ENCODE measurements at regions not wholly inside any gene's neighbourhood (a gene's known extent, or its start where the extent isn't known, plus 50 kb on each side); places are given as distances from the start of the nearest gene placed in this dataset.

GRCh38 chr14:99325591-99325990 lies 53.6 kb upstream of the BCL11B start:
- in situ Hi-C loops (cut with HindIII; ENCODE audit: extremely low pct_ligation_motif_present, low pct_unique_long_range_greater_than_20kb): no loop called here
- intact Hi-C loops (cut with micrococcal nuclease; ENCODE audit: unreplicated experiment): loop anchor here (5.0 kb wide), 1 partner anchor 687 kb away; no protein-coding TSS in a partner anchor
- 83% methylated on average over 7 of the region's 8 CpGs for WGBS (ENCODE audit: low lambda C conversion rate)
- TF ChIP-seq SP140L (CRISPR knock-in tag; IDR thresholded peaks at IDR 0.05; ENCODE audit: borderline replicate concordance) (no peak), ZNF124 (CRISPR knock-in tag; IDR thresholded peaks at IDR 0.05) (no peak), STAG1 (CRISPR knock-in tag; IDR thresholded peaks at IDR 0.05) (no peak), TCF7 (IDR thresholded peaks at IDR 0.05; ENCODE audit: low read depth) (no peak), YEATS2 (CRISPR knock-in tag; IDR thresholded peaks at IDR 0.05; ENCODE audit: borderline replicate concordance) (no peak), ZBTB38 (CRISPR knock-in tag; IDR thresholded peaks at IDR 0.05) (no peak), SOX6 (IDR thresholded peaks at IDR 0.05) (no peak), SOX6 (CRISPR knock-in tag; IDR thresholded peaks at IDR 0.05) (no peak), ZMYM4 (CRISPR knock-in tag; IDR thresholded peaks at IDR 0.05) (no peak), NKX3-1 (CRISPR knock-in tag; IDR thresholded peaks at IDR 0.05) (no peak), HOXA7 (CRISPR knock-in tag; IDR thresholded peaks at IDR 0.05) (no peak), HNF1A (IDR thresholded peaks at IDR 0.05; ENCODE audit: low read depth) (no peak), HNF1A (CRISPR knock-in tag; IDR thresholded peaks at IDR 0.05; ENCODE audit: borderline replicate concordance) (no peak), USF2 (IDR thresholded peaks at IDR 0.05; ENCODE audit: low read depth, low read length) (no peak), USF2 (CRISPR knock-in tag; IDR thresholded peaks at IDR 0.05; ENCODE audit: borderline replicate concordance) (no peak), ZBTB3 (CRISPR knock-in tag; IDR thresholded peaks at IDR 0.05; ENCODE audit: borderline replicate concordance, low read depth) (no peak)

More at GRCh38 chr14:99325591-99325990, 53.6 kb upstream of the BCL11B start:
- ChIA-PET CTCF (ENCODE audit: low intra/inter-chr PET ratio, low total read pairs) (no interaction called here), POLR2A (no interaction called here)
- no peak overlapping the region for H2AFZ ChIP-seq (ENCODE audit: low read length)
- FAIRE-seq (no peak), DNase-seq (ENCODE audit: low spot score) (no peak), ATAC-seq (no peak)
- no TSS peak for BruUV-seq (replicated peaks)
- no peak overlapping the region for H3K4me3 ChIP-seq (replicated peaks in 1 of 3; ENCODE audit: insufficient read depth in 1 of 3, low read depth in 2 of 3, low read length in 3 of 3)
- no peaks in the 10 kb centered on the region; a peak in 1 of 5 replicates for H3K27me3 ChIP-seq (ENCODE audit: control insufficient read depth in 1 of 2, insufficient read depth in 2 of 2, low read length in 2 of 2)
- H3K4me1 ChIP-seq (ENCODE audit: insufficient read depth, low read length): peaks cover 39% of the 10 kb centered on the region
- no peak overlapping the region for H3K4me2 ChIP-seq (ENCODE audit: low read depth, low read length)
- no peaks in the 10 kb centered on the region for H3K79me2 ChIP-seq (ENCODE audit: insufficient read depth, low read length)
- H3K9ac ChIP-seq (ENCODE audit: insufficient read depth, low read depth, low read length): no peak overlapping the region
- no peaks in the 10 kb centered on the region for H3K36me3 ChIP-seq (replicated peaks in 1 of 2; ENCODE audit: control insufficient read depth in 1 of 2, insufficient read depth in 2 of 2, low read length in 2 of 2)
- H3K27ac ChIP-seq (ENCODE audit: extremely low read length, insufficient read depth, low read length): no peak overlapping the region
- H3K9me3 ChIP-seq (ENCODE audit: low read length): no peaks in the 10 kb centered on the region
- H4K20me1 ChIP-seq (ENCODE audit: insufficient read depth, low read length): no peaks in the 10 kb centered on the region

Data from HepG2 (cell line).